ENCODE measurements at regions not wholly inside any gene's neighbourhood (a gene's known extent, or its start where the extent isn't known, plus 50 kb on each side); places are given as distances from the start of the nearest gene placed in this dataset.

DNA sequence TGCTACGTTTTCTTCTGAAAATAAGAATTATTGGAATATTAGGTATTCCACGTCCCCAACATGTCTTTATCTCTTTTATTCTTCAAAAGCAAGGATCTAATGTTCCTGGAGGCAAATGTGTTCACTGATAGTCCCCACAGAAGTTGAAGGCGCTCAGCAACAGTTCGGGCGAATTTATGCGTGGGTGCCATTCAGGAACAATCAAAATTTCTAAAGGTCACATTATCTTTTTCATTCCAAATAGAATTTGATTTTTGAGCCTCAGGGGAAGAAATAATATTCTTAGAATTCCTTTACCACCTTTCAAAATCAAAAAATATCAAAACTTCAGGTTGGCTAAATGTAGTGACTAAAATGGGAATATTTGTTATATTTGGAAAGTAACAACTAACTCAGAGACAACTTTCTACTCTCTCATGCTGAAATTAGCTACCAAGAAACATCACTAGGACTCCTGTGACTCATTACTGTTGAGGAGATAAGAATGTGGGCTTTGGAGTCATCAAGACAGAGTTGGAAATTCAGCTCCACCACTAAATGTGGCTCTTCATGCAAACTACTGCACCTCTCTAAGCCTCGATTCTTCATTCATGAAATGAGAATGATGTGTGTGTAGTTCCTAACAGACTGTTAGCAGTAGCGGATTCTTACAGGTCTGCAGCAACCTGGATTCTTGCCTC, 72.3 kb upstream of the KIT start:
- TF ChIP-seq, protein P1, sequence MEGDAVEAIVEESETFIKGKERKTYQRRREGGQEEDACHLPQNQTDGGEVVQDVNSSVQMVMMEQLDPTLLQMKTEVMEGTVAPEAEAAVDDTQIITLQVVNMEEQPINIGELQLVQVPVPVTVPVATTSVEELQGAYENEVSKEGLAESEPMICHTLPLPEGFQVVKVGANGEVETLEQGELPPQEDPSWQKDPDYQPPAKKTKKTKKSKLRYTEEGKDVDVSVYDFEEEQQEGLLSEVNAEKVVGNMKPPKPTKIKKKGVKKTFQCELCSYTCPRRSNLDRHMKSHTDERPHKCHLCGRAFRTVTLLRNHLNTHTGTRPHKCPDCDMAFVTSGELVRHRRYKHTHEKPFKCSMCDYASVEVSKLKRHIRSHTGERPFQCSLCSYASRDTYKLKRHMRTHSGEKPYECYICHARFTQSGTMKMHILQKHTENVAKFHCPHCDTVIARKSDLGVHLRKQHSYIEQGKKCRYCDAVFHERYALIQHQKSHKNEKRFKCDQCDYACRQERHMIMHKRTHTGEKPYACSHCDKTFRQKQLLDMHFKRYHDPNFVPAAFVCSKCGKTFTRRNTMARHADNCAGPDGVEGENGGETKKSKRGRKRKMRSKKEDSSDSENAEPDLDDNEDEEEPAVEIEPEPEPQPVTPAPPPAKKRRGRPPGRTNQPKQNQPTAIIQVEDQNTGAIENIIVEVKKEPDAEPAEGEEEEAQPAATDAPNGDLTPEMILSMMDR (IDR thresholded peaks at IDR 0.05 in 2 of 3, conservative IDR thresholded peaks at IDR 0.05 in 1 of 3; ENCODE audit: insufficient read depth in 2 of 3, low read depth in 1 of 3, low read length in 3 of 3), result no peak
- TF ChIP-seq CREM (IDR thresholded peaks at IDR 0.05; ENCODE audit: low read depth), result peak; percentile 33; the same call in 1 of the 2 replicates
